HEK293T (cell line): ENCODE measurements at regions not wholly inside any gene's neighbourhood (a gene's known extent, or its start where the extent isn't known, plus 50 kb on each side); places are given as distances from the start of the nearest gene placed in this dataset.

Source experiments
- ARNT ChIP-seq: fragments of 450-650 bp; IDR thresholded peaks from 2 replicates; pipeline ENCODE4 v1.6.1; 2017; ENCODE audit warnings: mild to moderate bottlenecking
- BHLHE40 ChIP-seq: fragments of 450-650 bp; IDR thresholded peaks from 2 replicates; pipeline ENCODE4 v1.6.1; 2016; ENCODE audit warnings: mild to moderate bottlenecking, moderate library complexity, borderline replicate concordance
- FOXA1 ChIP-seq: fragments of 450-650 bp; IDR thresholded peaks from 2 replicates; pipeline ENCODE4 v1.6.1; 2016; ENCODE audit warnings: mild to moderate bottlenecking
- FOXM1 ChIP-seq: fragments of 450-650 bp; IDR thresholded peaks from 2 replicates; pipeline ENCODE4 v1.6.1; 2017; ENCODE audit warnings: mild to moderate bottlenecking, borderline replicate concordance
- LEF1 ChIP-seq: fragments of 450-650 bp; IDR thresholded peaks from 2 replicates; pipeline ENCODE4 v1.6.1; 2017; ENCODE audit warnings: mild to moderate bottlenecking, borderline replicate concordance
- ZNF384 ChIP-seq: fragments of 450-650 bp; IDR thresholded peaks from 2 replicates; pipeline ENCODE4 v1.6.1; 2016

- no peak for TF ChIP-seq FOXM1
- TF ChIP-seq FOXA1: no peak
- TF ChIP-seq BHLHE40: no peak
- no peak for TF ChIP-seq LEF1
- no peak for TF ChIP-seq ZNF384
- TF ChIP-seq ARNT: no peak
Measured at GRCh38 chr22:26732284-26732683, 74.9 kb downstream of the MIAT start.
